ENCODE measurements at regions not wholly inside any gene's neighbourhood (a gene's known extent, or its start where the extent isn't known, plus 50 kb on each side); places are given as distances from the start of the nearest gene placed in this dataset.

DNA sequence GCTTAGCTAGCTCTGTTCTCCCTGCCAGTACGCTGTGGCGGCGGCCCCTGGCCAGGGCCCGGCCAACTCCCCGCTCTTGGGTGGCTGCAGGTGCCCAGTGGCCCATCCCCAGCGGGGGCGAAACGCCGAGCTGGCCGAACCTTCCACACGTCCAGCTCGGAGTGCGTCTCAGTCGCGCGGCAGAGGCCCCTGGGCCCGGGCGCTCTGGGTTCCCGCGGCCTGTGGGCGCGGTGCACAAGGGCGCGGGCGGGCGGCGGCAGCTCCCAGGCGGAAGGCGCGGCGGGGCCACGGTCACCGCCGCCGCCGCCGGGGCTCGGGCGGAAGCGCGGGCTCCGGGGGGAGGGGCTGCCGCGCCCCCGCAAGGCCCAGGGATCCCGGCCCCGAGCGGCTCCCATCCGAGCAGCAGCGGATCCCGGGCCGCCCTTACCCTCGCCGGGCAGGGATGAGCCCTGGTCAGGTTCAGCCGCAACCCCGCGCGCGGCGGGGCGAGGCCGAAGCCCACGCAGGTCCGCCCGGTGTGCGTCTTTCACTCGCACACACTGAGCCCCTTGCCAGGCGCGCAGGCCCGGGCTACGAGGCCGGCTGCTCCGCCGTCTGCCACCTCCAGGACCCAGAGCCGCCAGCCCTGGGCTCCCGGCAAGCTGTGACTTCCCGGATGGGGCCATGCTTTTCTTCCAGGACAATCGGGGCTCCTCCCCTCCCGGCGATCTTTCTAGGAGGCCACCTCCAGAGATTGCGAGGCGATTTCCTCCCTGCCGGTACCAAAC lies 54.2 kb downstream of the CCDC54 start:
- TF ChIP-seq, protein P1, sequence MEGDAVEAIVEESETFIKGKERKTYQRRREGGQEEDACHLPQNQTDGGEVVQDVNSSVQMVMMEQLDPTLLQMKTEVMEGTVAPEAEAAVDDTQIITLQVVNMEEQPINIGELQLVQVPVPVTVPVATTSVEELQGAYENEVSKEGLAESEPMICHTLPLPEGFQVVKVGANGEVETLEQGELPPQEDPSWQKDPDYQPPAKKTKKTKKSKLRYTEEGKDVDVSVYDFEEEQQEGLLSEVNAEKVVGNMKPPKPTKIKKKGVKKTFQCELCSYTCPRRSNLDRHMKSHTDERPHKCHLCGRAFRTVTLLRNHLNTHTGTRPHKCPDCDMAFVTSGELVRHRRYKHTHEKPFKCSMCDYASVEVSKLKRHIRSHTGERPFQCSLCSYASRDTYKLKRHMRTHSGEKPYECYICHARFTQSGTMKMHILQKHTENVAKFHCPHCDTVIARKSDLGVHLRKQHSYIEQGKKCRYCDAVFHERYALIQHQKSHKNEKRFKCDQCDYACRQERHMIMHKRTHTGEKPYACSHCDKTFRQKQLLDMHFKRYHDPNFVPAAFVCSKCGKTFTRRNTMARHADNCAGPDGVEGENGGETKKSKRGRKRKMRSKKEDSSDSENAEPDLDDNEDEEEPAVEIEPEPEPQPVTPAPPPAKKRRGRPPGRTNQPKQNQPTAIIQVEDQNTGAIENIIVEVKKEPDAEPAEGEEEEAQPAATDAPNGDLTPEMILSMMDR (IDR thresholded peaks at IDR 0.05), result peak in 1 of 5 experiments; percentile 30
- TF ChIP-seq POLR2A (IDR thresholded peaks at IDR 0.05), result peak in 1 of 2 donors; percentile 48
- TF ChIP-seq EP300 (IDR thresholded peaks at IDR 0.05), result peak in 1 of 2 donors; percentile 76
- Histone ChIP-seq H3K27me3 (no peaks in the 10 kb centered on the region), H3K4me1 (peaks cover 0 to 24% (median 0%) of the 10 kb centered on the region in 4 donors), H3K9me3 (no peaks in the 10 kb centered on the region), H3K4me3 (peak overlapping the region; percentile 55 to 91 (median 78)), H3K36me3 (no peaks in the 10 kb centered on the region), H3K27ac (peak overlapping the region; percentile 75 to 97 (median 94))
- DNase-seq (ENCODE audit: low spot score in 2 of 2), result peak; percentile 49 to 68
- 0% methylated on average over 6 to 56 of the region's 83 CpGs for WGBS, 2 donors

DNA sequence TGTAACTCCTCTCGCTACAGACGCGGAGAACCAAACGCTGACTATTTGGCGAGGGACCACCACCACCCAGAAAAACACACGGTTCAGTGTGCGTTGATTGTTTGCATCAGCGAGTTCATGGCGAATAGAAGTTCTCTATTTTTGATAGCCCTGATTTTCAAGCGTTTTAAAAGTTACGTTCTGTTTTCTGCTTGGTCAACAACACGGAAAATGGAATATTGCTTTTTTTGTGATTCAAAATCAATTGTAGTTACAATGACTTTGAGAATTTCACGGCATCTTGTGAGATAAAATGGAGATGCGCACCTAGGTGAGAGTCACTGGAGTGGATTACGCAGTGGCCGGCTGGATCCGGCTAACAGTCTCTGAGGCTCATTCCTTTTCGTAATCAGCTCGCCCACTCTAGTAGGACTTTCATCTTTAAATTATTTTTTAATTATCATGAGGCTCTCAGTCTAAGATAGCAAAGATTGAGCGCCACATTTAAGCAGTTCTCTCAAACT lies 54.8 kb downstream of the CCDC54 start:
- Histone ChIP-seq H3K9me3 (no peaks in the 10 kb centered on the region), H3K27ac (peak overlapping the region; percentile 75 to 97 (median 94)), H3K36me3 (no peaks in the 10 kb centered on the region), H3K27me3 (no peaks in the 10 kb centered on the region), H3K4me1 (peaks cover 0 to 24% (median 0%) of the 10 kb centered on the region in 4 donors), H3K4me3 (peak overlapping the region; percentile 55 to 91 (median 78))
- TF ChIP-seq POLR2A (IDR thresholded peaks at IDR 0.05) (no peak), EP300 (IDR thresholded peaks at IDR 0.05) (no peak)
- TF ChIP-seq, protein P1 (IDR thresholded peaks at IDR 0.05), result no peak
- 5 to 6% methylated on average over 20 of the region's 20 CpGs for WGBS, 2 donors
- DNase-seq (ENCODE audit: low spot score in 2 of 2), result no peak

DNA sequence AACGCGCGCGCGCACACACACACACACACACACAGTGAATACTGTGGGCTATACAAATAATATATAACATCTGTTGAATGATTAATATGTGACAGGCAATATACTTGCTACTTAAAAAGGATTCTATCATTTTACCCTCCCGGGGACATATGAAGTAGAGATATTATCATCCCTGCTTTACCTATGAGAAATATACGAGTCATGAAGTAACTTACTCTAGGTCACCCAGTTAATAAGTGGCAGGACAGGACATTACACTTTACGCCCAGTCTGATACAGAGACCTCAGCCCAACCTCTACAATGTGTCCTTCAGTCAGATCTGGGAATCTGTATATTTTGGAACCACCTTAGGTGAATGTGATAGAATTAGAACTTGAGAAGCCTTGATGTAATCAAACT lies 55.4 kb downstream of the CCDC54 start:
- no peaks in the 10 kb centered on the region for H3K27me3 ChIP-seq
- no peaks in the 10 kb centered on the region for H3K36me3 ChIP-seq
- 77 to 79% methylated on average over 8 of the region's 8 CpGs for WGBS, 2 donors
- peak overlapping the region in 1 of 4 donors; percentile 95 for H3K27ac ChIP-seq
- DNase-seq (ENCODE audit: low spot score in 2 of 2), result no peak
- H3K4me3 ChIP-seq, result no peak overlapping the region
- H3K4me1 ChIP-seq, result peaks cover 0 to 24% (median 0%) of the 10 kb centered on the region in 4 donors
- H3K9me3 ChIP-seq, result no peaks in the 10 kb centered on the region
- TF ChIP-seq, protein P1 (IDR thresholded peaks at IDR 0.05), result no peak
- TF ChIP-seq EP300 (IDR thresholded peaks at IDR 0.05), result no peak
- no peak for TF ChIP-seq POLR2A (IDR thresholded peaks at IDR 0.05)

DNA sequence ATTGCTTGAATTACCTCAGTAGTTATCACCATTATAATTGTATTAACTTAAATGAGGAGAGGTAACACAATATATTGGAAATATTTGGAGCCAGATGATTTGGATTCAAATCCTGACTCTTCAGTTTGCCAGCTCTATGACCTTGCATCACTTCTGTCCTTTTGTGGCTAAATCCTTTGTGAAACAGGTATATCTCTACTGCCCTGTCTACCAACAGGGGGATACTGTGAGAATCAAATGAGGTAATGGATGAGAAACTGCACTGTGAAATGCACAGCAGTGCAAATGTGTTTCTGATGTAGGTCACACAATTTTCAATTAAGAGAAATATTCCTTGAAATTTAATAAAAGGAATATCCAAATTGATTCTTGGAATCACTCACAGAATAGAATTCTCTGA lies 58.8 kb downstream of the CCDC54 start:
- H3K27ac ChIP-seq, result no peak overlapping the region
- TF ChIP-seq, protein P1 (IDR thresholded peaks at IDR 0.05), result no peak
- no peak for TF ChIP-seq EP300 (IDR thresholded peaks at IDR 0.05)
- no peak for TF ChIP-seq POLR2A (IDR thresholded peaks at IDR 0.05)
- H3K9me3 ChIP-seq, result no peaks in the 10 kb centered on the region
- no peaks in the 10 kb centered on the region for H3K36me3 ChIP-seq
- H3K4me1 ChIP-seq, result peaks cover 0 to 6% (median 0%) of the 10 kb centered on the region in 4 donors
- H3K27me3 ChIP-seq, result no peaks in the 10 kb centered on the region
- H3K4me3 ChIP-seq, result no peak overlapping the region
- no peak for DNase-seq (ENCODE audit: low spot score in 2 of 2)

DNA sequence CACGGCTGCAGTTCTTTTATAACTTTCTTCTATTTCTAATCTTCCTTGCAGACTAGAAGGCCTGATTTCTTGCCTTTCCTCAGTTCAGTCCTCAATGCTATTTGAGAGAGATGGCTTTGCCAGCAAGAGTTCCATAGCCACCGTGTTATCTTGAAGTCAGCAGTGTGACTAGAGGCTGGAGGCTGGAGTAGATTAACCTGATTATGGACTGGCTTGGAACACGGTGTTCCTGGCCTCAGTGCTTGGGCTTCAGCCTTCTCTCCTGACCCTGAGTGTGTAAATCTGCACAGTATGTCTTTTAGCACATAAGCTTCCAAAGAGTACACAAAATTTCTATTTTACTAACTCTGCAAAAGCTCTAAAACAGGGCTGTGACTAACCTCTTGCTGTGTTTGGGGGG lies 61.4 kb downstream of the CCDC54 start:
- no peak for TF ChIP-seq POLR2A (IDR thresholded peaks at IDR 0.05)
- TF ChIP-seq, protein P1 (IDR thresholded peaks at IDR 0.05), result no peak
- no peaks in the 10 kb centered on the region for H3K4me1 ChIP-seq
- WGBS, 2 donors, result 68 to 75% methylated on average over 3 of the region's 3 CpGs

More for the DNA sequence above, 61.4 kb downstream of the CCDC54 start:
- Histone ChIP-seq H3K4me3 (no peak overlapping the region), H3K9me3 (no peaks in the 10 kb centered on the region), H3K27ac (no peak overlapping the region), H3K36me3 (no peaks in the 10 kb centered on the region), H3K27me3 (no peaks in the 10 kb centered on the region)
- no peak for DNase-seq (ENCODE audit: low spot score in 2 of 2)

Measured in tibial nerve (tissue), 4 donors.